MCF 10A (cell line): ENCODE measurements at regions not wholly inside any gene's neighbourhood (a gene's known extent, or its start where the extent isn't known, plus 50 kb on each side); places are given as distances from the start of the nearest gene placed in this dataset.

ENCODE experiments used
- BruUV-seq: library from RNA; stranded (reverse); fragments of 400-500 nt; replicated peaks from 2 replicates; lab custom pipeline; 2021; lab: Mats Ljungman, UMichigan
- CTCF ChIA-PET: fragments of 300-600 bp; sonication (Branson Sonifier 250); formaldehyde crosslinking; extraction: SDS; loops from one replicate; lab custom pipeline; 2021; ENCODE audit warnings: antibody characterized with exemption, inconsistent platforms; lab: Yijun Ruan, JAX
- POLR2A ChIA-PET: fragments of 300-600, 350-650 bp; sonication (Branson Sonifier 250); formaldehyde crosslinking; extraction: SDS; loops from one replicate; lab custom pipeline; 2020; ENCODE audit warnings: antibody characterized with exemption, inconsistent platforms; lab: Yijun Ruan, JAX
- DNase-seq: peaks from one replicate; pipeline ENCODE4 v3.0.0-alpha.2; 2018; ENCODE audit not compliant: unreplicated experiment
- H3K27ac Mint-ChIP-seq: one replicate; pipeline ENCODE4 v1.8.0; 2022; ENCODE audit warnings: mild to moderate bottlenecking, low read depth, mixed read lengths; ENCODE audit not compliant: unreplicated experiment
- H3K27me3 Mint-ChIP-seq: one replicate; pipeline ENCODE4 v1.8.0; 2022; ENCODE audit warnings: mixed read lengths; ENCODE audit not compliant: insufficient read depth, unreplicated experiment
- H3K36me3 Mint-ChIP-seq: one replicate; pipeline ENCODE4 v1.8.0; 2022; ENCODE audit warnings: mild to moderate bottlenecking, moderate library complexity, mixed read lengths; ENCODE audit not compliant: insufficient read depth, unreplicated experiment
- H3K4me1 Mint-ChIP-seq: one replicate; pipeline ENCODE4 v1.8.0; 2022; ENCODE audit warnings: mixed read lengths; ENCODE audit not compliant: insufficient read depth, unreplicated experiment
- H3K4me3 Mint-ChIP-seq: one replicate; pipeline ENCODE4 v1.8.0; 2022; ENCODE audit warnings: mild to moderate bottlenecking, moderate library complexity, mixed read lengths; ENCODE audit not compliant: unreplicated experiment
- H3K9me3 Mint-ChIP-seq: one replicate; pipeline ENCODE4 v1.8.0; 2022; ENCODE audit warnings: mixed read lengths; ENCODE audit not compliant: unreplicated experiment
- intact Hi-C: fragments of 100-400 bp; cut with micrococcal nuclease; formaldehyde crosslinking; loops from 2 replicates; pipeline ENCODE4 v1.14.1; 2022
- TF ChIP-seq, protein P1 (sequence below): fragments of 200-600 bp; IDR thresholded peaks from one replicate; pipeline ENCODE4 v1.8.0; 2022; ENCODE audit warnings: antibody characterized with exemption, mild to moderate bottlenecking; ENCODE audit not compliant: unreplicated experiment

DNA sequence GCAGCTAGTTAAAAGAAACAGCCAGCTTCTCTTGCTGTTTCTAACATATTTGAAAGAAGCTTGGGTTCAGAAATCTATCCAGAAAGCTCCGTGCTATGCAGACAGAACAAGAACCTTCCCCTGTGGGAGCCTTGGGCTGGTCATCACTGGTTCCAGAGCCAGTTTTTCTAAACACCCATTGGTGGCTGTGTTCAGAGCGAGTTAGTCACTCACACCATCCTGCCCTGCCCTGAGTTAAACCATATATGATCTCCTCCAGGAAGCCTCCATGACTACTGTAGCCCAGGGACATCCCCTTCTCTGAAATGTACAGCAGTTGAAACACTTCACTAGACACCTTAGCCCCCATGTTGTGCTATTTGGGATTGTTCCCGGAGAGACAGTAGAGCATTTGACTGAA, 200.8 kb upstream of the SGCG start:
- ChIA-PET POLR2A (interaction anchor here (1.0 kb wide), 1 partner anchor 14 kb away, joined by 3 read pairs; no protein-coding TSS in a partner anchor), CTCF (no interaction called here)
- H3K36me3 Mint-ChIP-seq = no peaks in the 10 kb centered on the region
- intact Hi-C loops = no loop called here
- no peak for DNase-seq
- H3K27me3 Mint-ChIP-seq = no peaks in the 10 kb centered on the region
- peaks cover 7% of the 10 kb centered on the region for H3K4me1 Mint-ChIP-seq
- H3K9me3 Mint-ChIP-seq = peaks cover 5% of the 10 kb centered on the region
- TF ChIP-seq, protein P1, sequence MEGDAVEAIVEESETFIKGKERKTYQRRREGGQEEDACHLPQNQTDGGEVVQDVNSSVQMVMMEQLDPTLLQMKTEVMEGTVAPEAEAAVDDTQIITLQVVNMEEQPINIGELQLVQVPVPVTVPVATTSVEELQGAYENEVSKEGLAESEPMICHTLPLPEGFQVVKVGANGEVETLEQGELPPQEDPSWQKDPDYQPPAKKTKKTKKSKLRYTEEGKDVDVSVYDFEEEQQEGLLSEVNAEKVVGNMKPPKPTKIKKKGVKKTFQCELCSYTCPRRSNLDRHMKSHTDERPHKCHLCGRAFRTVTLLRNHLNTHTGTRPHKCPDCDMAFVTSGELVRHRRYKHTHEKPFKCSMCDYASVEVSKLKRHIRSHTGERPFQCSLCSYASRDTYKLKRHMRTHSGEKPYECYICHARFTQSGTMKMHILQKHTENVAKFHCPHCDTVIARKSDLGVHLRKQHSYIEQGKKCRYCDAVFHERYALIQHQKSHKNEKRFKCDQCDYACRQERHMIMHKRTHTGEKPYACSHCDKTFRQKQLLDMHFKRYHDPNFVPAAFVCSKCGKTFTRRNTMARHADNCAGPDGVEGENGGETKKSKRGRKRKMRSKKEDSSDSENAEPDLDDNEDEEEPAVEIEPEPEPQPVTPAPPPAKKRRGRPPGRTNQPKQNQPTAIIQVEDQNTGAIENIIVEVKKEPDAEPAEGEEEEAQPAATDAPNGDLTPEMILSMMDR = no peak
- BruUV-seq = no TSS peak
- no peak overlapping the region for H3K4me3 Mint-ChIP-seq
- H3K27ac Mint-ChIP-seq = no peak overlapping the region

DNA sequence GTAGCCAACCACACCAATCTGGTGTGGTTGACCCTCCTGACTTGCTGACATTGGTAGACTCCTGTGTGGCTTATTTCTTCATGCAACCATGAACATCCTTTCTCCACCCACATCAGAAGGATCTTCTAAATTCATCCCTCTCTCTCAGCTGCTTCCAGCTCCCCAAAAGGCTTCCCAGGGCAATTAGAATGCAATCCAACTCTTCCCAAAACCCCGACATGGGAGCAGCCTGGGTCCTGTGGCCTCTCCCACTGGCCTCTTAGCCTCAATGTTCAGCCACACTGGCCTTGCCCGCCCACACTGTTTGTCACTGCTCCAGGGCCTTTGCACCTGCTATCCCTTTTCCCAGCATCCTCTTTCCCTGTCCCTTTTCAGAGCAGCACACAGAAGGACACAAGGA, 199.8 kb upstream of the SGCG start:
- ChIA-PET POLR2A (no interaction called here), CTCF (no interaction called here)
- Mint-ChIP-seq H3K4me3 (no peak overlapping the region), H3K4me1 (peaks cover 2% of the 10 kb centered on the region), H3K9me3 (peaks cover 11% of the 10 kb centered on the region), H3K27ac (no peak overlapping the region), H3K36me3 (no peaks in the 10 kb centered on the region), H3K27me3 (no peaks in the 10 kb centered on the region)
- DNase-seq = no peak
- intact Hi-C loops = no loop called here
- BruUV-seq = no TSS peak
- TF ChIP-seq, protein P1 = no peak

DNA sequence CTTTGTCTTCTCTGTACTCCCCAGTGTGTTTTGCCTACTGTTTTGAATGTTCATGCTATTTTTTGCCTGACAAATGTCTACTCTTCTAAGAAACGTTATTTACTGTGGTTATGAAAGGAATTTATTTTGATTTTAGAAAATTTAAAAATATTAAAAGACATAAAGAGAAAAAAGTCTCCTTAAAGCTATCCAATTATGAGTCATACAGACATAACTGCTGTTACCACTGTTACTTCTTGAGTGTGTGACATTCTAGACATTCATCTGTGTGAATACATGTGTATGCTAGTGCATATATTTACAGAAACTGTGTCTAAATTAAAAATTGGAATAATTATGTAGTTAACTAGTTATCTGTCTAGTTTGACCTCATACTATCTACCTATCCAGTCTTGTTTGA, 187.6 kb upstream of the SGCG start:
- Mint-ChIP-seq H3K4me1 (no peaks in the 10 kb centered on the region), H3K36me3 (no peaks in the 10 kb centered on the region), H3K4me3 (no peak overlapping the region), H3K27ac (no peak overlapping the region), H3K9me3 (peaks cover 7% of the 10 kb centered on the region), H3K27me3 (no peaks in the 10 kb centered on the region)
- no TSS peak for BruUV-seq
- DNase-seq = no peak
- intact Hi-C loops = no loop called here
- TF ChIP-seq, protein P1 = no peak
- CTCF ChIA-PET = no interaction called here
- POLR2A ChIA-PET = interaction anchor here (1.0 kb wide), 1 partner anchor 13 kb away, joined by 3 read pairs; no protein-coding TSS in a partner anchor

DNA sequence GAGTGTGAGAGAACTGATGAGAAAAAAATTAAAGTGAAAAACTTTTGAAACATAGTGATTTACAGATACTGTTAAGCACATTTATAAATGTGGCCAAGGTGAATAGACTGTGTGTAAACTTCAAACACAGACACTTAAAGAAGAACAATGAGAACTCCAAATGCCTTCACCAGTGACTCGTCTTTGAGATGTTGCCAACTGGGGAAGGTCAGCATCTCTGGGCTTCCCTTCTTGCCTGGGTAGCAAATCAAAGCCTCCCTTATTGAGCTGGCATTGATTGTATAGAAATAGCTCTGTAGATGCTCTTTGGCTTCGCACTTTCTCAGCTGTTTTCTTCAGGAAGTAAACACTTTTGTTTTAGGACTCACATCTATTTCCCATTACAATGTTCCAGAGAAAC, 177.3 kb upstream of the SGCG start:
- Mint-ChIP-seq H3K36me3 (no peaks in the 10 kb centered on the region), H3K4me1 (no peaks in the 10 kb centered on the region), H3K4me3 (no peak overlapping the region), H3K27ac (no peak overlapping the region), H3K9me3 (peaks cover 11% of the 10 kb centered on the region), H3K27me3 (no peaks in the 10 kb centered on the region)
- no peak for DNase-seq
- TF ChIP-seq, protein P1 = no peak
- no TSS peak for BruUV-seq
- CTCF ChIA-PET = no interaction called here
- intact Hi-C loops = no loop called here
- POLR2A ChIA-PET = no interaction called here
